C4-2B (cell line): ENCODE measurements at regions not wholly inside any gene's neighbourhood (a gene's known extent, or its start where the extent isn't known, plus 50 kb on each side); places are given as distances from the start of the nearest gene placed in this dataset.

Experiments
- ZFX ChIP-seq: fragments of 450-650 bp; IDR thresholded peaks from 2 replicates; pipeline ENCODE4 v1.6.1; 2017
- TF ChIP-seq, protein P1 (sequence below): fragments of 450-650 bp; conservative IDR thresholded peaks from 2 replicates; pipeline ENCODE4 v1.5.1; 2017; ENCODE audit warnings: mild to moderate bottlenecking

DNA sequence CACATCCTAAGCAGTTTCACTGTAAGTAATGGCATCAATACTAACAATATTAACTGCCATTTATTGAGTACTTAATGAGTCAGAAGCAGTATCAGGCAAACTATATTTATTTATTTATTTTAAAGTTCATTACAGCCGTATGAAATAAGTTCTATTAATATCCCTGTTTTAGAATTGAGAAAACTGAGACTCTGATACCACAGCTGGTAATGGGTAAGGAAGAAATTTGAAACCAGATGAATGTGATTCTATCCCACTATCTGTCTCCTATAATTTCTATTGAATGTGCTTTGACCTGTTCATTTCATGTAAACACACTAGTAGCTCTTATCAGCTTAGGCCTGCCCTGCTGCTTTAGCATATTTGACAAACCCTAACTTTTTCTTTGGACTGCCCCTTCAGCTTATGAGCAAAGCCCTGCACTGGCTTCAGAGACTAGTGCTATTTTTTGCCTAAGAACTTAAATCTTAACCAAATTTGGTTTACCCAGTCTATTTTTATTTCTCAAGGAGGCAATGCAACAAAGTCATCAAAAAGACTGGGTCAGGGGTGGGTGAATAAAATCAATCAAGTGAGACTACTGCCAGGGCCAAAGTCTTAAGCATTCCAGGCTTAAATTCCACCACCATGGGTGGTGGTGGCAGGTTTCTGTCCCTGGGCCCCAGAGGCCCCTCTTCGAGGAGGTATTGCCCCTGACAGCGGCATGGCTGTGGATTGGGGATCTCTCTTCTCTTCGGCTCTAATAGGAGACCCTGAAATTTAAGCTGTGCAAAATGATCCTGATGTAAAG lies 143.4 kb downstream of the DLEU7 start:
- TF ChIP-seq, protein P1, sequence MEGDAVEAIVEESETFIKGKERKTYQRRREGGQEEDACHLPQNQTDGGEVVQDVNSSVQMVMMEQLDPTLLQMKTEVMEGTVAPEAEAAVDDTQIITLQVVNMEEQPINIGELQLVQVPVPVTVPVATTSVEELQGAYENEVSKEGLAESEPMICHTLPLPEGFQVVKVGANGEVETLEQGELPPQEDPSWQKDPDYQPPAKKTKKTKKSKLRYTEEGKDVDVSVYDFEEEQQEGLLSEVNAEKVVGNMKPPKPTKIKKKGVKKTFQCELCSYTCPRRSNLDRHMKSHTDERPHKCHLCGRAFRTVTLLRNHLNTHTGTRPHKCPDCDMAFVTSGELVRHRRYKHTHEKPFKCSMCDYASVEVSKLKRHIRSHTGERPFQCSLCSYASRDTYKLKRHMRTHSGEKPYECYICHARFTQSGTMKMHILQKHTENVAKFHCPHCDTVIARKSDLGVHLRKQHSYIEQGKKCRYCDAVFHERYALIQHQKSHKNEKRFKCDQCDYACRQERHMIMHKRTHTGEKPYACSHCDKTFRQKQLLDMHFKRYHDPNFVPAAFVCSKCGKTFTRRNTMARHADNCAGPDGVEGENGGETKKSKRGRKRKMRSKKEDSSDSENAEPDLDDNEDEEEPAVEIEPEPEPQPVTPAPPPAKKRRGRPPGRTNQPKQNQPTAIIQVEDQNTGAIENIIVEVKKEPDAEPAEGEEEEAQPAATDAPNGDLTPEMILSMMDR = no peak
- no peak for TF ChIP-seq ZFX
